ENCODE measurements at regions not wholly inside any gene's neighbourhood (a gene's known extent, or its start where the extent isn't known, plus 50 kb on each side); places are given as distances from the start of the nearest gene placed in this dataset.

DNA sequence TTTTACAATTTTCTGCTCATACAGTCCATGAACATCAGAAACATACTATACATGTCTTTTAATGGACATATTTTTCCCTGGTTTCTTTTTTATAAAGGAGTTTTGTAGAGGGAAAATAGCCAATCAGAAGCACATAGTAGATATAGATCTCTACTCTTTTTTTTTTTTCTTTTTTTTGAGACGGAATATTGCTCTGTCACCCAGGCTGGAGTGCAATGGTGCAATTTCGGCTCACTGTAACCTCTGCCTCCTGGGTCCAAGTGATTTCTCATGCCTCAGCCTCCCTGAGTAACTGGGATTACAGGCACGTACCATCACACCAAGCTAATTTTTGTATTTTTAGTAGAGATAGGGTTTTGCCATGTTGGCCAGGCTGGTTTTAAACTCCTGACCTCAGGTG is 83.2 kb upstream of the MGAT5 start:
- no peaks in the 10 kb centered on the region for H3K9me3 ChIP-seq (replicated peaks in 1 of 2; ENCODE audit: control insufficient read depth in 2 of 2, insufficient read depth in 1 of 2, low read depth in 1 of 2, low read length in 2 of 2)
- no peak overlapping the region for H3K14ac ChIP-seq (ENCODE audit: low read length)

DNA sequence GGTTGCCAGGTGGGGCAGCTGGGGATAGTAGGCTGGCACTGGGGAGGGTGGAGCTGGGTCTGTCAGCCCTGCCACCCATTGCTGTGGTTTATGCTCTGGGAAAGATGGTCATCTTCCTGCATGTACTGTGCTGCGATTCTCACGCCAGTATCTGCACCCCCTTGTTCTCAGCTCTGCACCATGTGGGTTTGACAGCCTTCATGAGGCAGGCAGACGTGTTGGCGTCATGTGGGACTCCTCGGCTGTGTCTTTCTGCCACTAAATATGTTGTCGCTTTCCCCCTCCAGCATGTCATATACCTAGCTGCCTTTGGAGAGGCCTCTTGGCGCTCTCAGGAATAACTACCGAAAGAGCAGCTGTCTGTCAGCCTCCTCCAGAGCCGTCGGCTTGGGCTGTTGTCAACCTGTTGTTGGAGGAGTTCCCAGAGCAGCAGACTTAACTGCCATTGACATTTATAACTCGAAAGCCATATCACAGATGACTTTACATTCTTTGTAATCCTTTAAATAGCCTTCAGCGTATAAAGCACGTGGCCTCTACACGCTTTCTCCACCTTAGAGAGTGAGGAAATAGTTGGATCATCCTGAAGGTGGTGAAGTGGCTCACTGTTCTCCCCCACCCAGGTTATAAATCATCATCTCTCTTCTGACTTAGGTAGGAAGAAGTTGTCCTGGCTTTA is 80.4 kb upstream of the MGAT5 start:
- no CpG with 5 or more reads among the region's 14 CpGs for WGBS, 2 donors (ENCODE audit: extremely low coverage in 2 of 2, insufficient read length in 2 of 2, insufficient replicate concordance in 1 of 2)
- peak overlapping the region; percentile 65 for H3K18ac ChIP-seq (ENCODE audit: low read length)
- H2BK12ac ChIP-seq (ENCODE audit: low read length), result no peak overlapping the region
- DNase-seq (ENCODE audit: low spot score), result no peak
- no peak overlapping the region for H2BK15ac ChIP-seq (ENCODE audit: low read length)
- H3K4me1 ChIP-seq (ENCODE audit: control insufficient read depth in 2 of 2, insufficient read depth in 1 of 2, low read depth in 1 of 2, low read length in 2 of 2), result peaks cover 0 to 8% of the 10 kb centered on the region in 2 donors
- H3K4me2 ChIP-seq (ENCODE audit: insufficient read depth, low read length, poor library complexity, severe bottlenecking), result no peak overlapping the region
- peaks cover 5% of the 10 kb centered on the region for H3K79me1 ChIP-seq (ENCODE audit: low read depth, low read length)
- H4K8ac ChIP-seq (ENCODE audit: low read depth, low read length), result no peak overlapping the region
- no peaks in the 10 kb centered on the region for H3K36me3 ChIP-seq (replicated peaks in 1 of 2; ENCODE audit: control insufficient read depth in 2 of 2, insufficient read depth in 2 of 2, low read length in 2 of 2)
- no peak overlapping the region for H2AFZ ChIP-seq (ENCODE audit: low read length)
- H3K4ac ChIP-seq (ENCODE audit: low read length), result no peak overlapping the region
- H2BK120ac ChIP-seq (ENCODE audit: low read depth, low read length), result no peak overlapping the region
- H3K9me3 ChIP-seq (replicated peaks in 1 of 2; ENCODE audit: control insufficient read depth in 2 of 2, insufficient read depth in 1 of 2, low read depth in 1 of 2, low read length in 2 of 2), result no peaks in the 10 kb centered on the region
- H2BK5ac ChIP-seq (ENCODE audit: low read length), result no peak overlapping the region
- H3K14ac ChIP-seq (ENCODE audit: low read length), result no peak overlapping the region
- H3K4me3 ChIP-seq (ENCODE audit: low read length in 2 of 2), result peak overlapping the region in 1 of 2 donors; percentile 7
- H4K91ac ChIP-seq (ENCODE audit: low read depth, low read length, poor library complexity), result no peak overlapping the region
- no peak overlapping the region for H3K9ac ChIP-seq (ENCODE audit: low read depth, low read length, poor library complexity)
- no peak overlapping the region for H2AK5ac ChIP-seq (ENCODE audit: low read depth, low read length)
- H3K27ac ChIP-seq (replicated peaks; ENCODE audit: low read length), result no peak overlapping the region
- no peaks in the 10 kb centered on the region for H3K27me3 ChIP-seq (ENCODE audit: control insufficient read depth in 3 of 3, insufficient read depth in 3 of 3, low read depth in 1 of 3, low read length in 3 of 3)
- H3K23ac ChIP-seq (ENCODE audit: low read depth, low read length, poor library complexity), result no peak overlapping the region

More for the DNA sequence above, 83.2 kb upstream of the MGAT5 start:
- Histone ChIP-seq H4K91ac (ENCODE audit: low read depth, low read length, poor library complexity) (no peak overlapping the region), H3K4me1 (ENCODE audit: control insufficient read depth in 2 of 2, insufficient read depth in 1 of 2, low read depth in 1 of 2, low read length in 2 of 2) (no peaks in the 10 kb centered on the region), H2BK5ac (ENCODE audit: low read length) (no peak overlapping the region), H3K4me3 (ENCODE audit: low read length in 2 of 2) (no peak overlapping the region), H2AK5ac (ENCODE audit: low read depth, low read length) (no peak overlapping the region), H4K8ac (ENCODE audit: low read depth, low read length) (no peak overlapping the region), H3K4ac (ENCODE audit: low read length) (no peak overlapping the region), H3K18ac (ENCODE audit: low read length) (no peak overlapping the region), H3K4me2 (ENCODE audit: insufficient read depth, low read length, poor library complexity, severe bottlenecking) (no peak overlapping the region), H3K36me3 (replicated peaks in 1 of 2; ENCODE audit: control insufficient read depth in 2 of 2, insufficient read depth in 2 of 2, low read length in 2 of 2) (no peaks in the 10 kb centered on the region), H3K23ac (ENCODE audit: low read depth, low read length, poor library complexity) (no peak overlapping the region), H2BK120ac (ENCODE audit: low read depth, low read length) (no peak overlapping the region), H3K27ac (replicated peaks; ENCODE audit: low read length) (no peak overlapping the region), H2BK15ac (ENCODE audit: low read length) (no peak overlapping the region), H3K9ac (ENCODE audit: low read depth, low read length, poor library complexity) (no peak overlapping the region), H3K79me1 (ENCODE audit: low read depth, low read length) (peaks cover 2% of the 10 kb centered on the region), H3K27me3 (ENCODE audit: control insufficient read depth in 3 of 3, insufficient read depth in 3 of 3, low read depth in 1 of 3, low read length in 3 of 3) (no peaks in the 10 kb centered on the region), H2BK12ac (ENCODE audit: low read length) (no peak overlapping the region), H2AFZ (ENCODE audit: low read length) (no peak overlapping the region)
- WGBS, 2 donors (ENCODE audit: extremely low coverage in 2 of 2, insufficient read length in 2 of 2, insufficient replicate concordance in 1 of 2), result no CpG with 5 or more reads among the region's 3 CpGs
- DNase-seq (ENCODE audit: low spot score), result no peak

DNA sequence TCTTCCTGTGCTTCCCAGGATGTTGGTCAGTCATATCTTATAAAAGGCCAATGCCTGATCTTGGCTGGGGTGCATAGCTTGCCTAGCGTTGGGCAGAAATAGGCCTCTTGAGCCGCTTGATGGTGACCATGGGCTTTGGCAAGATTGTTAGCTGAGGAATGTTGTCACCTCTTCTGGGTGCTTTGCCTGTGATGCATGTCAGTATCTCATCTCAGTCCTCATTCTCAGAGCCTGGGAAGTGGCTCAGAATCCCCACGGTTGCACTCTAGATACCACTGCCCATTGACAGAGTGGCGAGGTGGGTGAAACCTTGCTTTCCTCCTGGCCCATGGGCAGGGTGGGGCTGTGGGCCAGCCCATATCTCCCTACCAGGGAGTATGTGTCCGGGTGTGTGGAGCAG is 79.2 kb upstream of the MGAT5 start:
- H2AFZ ChIP-seq (ENCODE audit: low read length), result no peak overlapping the region
- H3K4ac ChIP-seq (ENCODE audit: low read length), result no peak overlapping the region
- no peak for DNase-seq (ENCODE audit: low spot score)
- H3K4me2 ChIP-seq (ENCODE audit: insufficient read depth, low read length, poor library complexity, severe bottlenecking), result no peak overlapping the region
- no peak overlapping the region for H3K14ac ChIP-seq (ENCODE audit: low read length)
- H3K79me1 ChIP-seq (ENCODE audit: low read depth, low read length), result peaks cover 5% of the 10 kb centered on the region
- no peak overlapping the region for H3K4me3 ChIP-seq (ENCODE audit: low read length in 2 of 2)
- no peaks in the 10 kb centered on the region for H3K36me3 ChIP-seq (replicated peaks in 1 of 2; ENCODE audit: control insufficient read depth in 2 of 2, insufficient read depth in 2 of 2, low read length in 2 of 2)
- H2BK120ac ChIP-seq (ENCODE audit: low read depth, low read length), result no peak overlapping the region
- peaks cover 0 to 3% of the 10 kb centered on the region in 2 donors for H3K9me3 ChIP-seq (replicated peaks in 1 of 2; ENCODE audit: control insufficient read depth in 2 of 2, insufficient read depth in 1 of 2, low read depth in 1 of 2, low read length in 2 of 2)
- no peak overlapping the region for H3K27ac ChIP-seq (replicated peaks; ENCODE audit: low read length)
- H3K9ac ChIP-seq (ENCODE audit: low read depth, low read length, poor library complexity), result no peak overlapping the region
- H3K23ac ChIP-seq (ENCODE audit: low read depth, low read length, poor library complexity), result no peak overlapping the region
- no peak overlapping the region for H2BK12ac ChIP-seq (ENCODE audit: low read length)
- H2BK5ac ChIP-seq (ENCODE audit: low read length), result no peak overlapping the region
- no peak overlapping the region for H4K8ac ChIP-seq (ENCODE audit: low read depth, low read length)
- no peak overlapping the region for H2BK15ac ChIP-seq (ENCODE audit: low read length)
- H3K27me3 ChIP-seq (ENCODE audit: control insufficient read depth in 3 of 3, insufficient read depth in 3 of 3, low read depth in 1 of 3, low read length in 3 of 3), result no peaks in the 10 kb centered on the region
- no peak overlapping the region for H3K18ac ChIP-seq (ENCODE audit: low read length)
- H3K4me1 ChIP-seq (ENCODE audit: control insufficient read depth in 2 of 2, insufficient read depth in 1 of 2, low read depth in 1 of 2, low read length in 2 of 2), result peaks cover 0 to 8% of the 10 kb centered on the region in 2 donors
- H4K91ac ChIP-seq (ENCODE audit: low read depth, low read length, poor library complexity), result no peak overlapping the region
- no CpG with 5 or more reads among the region's 5 CpGs for WGBS, 2 donors (ENCODE audit: extremely low coverage in 2 of 2, insufficient read length in 2 of 2, insufficient replicate concordance in 1 of 2)
- H2AK5ac ChIP-seq (ENCODE audit: low read depth, low read length), result no peak overlapping the region

DNA sequence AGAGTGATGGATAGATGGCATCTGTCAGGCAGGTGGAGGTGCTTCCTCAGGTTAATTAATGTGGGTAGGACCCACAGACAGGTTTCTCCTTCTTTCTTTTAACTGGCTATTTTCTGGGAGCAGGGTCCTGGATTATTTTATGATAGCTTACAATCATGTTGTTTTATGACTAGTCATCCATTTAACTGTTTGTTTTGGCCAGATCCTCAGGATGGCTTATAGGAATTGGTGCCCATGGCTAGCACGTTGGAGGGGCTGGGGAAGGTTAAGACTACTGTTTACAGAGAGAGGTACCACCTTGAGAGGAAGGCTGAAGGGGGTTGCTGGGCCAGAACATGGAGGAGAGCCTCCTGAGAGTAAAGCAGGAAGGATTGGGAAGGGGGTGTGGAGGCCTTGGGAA is 78.0 kb upstream of the MGAT5 start:
- Histone ChIP-seq H2BK120ac (ENCODE audit: low read depth, low read length) (no peak overlapping the region), H3K4me2 (ENCODE audit: insufficient read depth, low read length, poor library complexity, severe bottlenecking) (no peak overlapping the region), H3K36me3 (replicated peaks in 1 of 2; ENCODE audit: control insufficient read depth in 2 of 2, insufficient read depth in 2 of 2, low read length in 2 of 2) (no peaks in the 10 kb centered on the region), H3K9ac (ENCODE audit: low read depth, low read length, poor library complexity) (no peak overlapping the region), H3K4me1 (ENCODE audit: control insufficient read depth in 2 of 2, insufficient read depth in 1 of 2, low read depth in 1 of 2, low read length in 2 of 2) (peaks cover 0 to 8% of the 10 kb centered on the region in 2 donors), H4K8ac (ENCODE audit: low read depth, low read length) (no peak overlapping the region), H3K27ac (replicated peaks; ENCODE audit: low read length) (no peak overlapping the region), H2BK15ac (ENCODE audit: low read length) (no peak overlapping the region), H3K23ac (ENCODE audit: low read depth, low read length, poor library complexity) (no peak overlapping the region), H2AK5ac (ENCODE audit: low read depth, low read length) (no peak overlapping the region), H3K27me3 (ENCODE audit: control insufficient read depth in 3 of 3, insufficient read depth in 3 of 3, low read depth in 1 of 3, low read length in 3 of 3) (no peaks in the 10 kb centered on the region), H2BK12ac (ENCODE audit: low read length) (no peak overlapping the region), H3K9me3 (replicated peaks in 1 of 2; ENCODE audit: control insufficient read depth in 2 of 2, insufficient read depth in 1 of 2, low read depth in 1 of 2, low read length in 2 of 2) (peaks cover 0 to 3% of the 10 kb centered on the region in 2 donors), H3K79me1 (ENCODE audit: low read depth, low read length) (peaks cover 5% of the 10 kb centered on the region), H2BK5ac (ENCODE audit: low read length) (no peak overlapping the region), H3K4me3 (ENCODE audit: low read length in 2 of 2) (no peak overlapping the region), H3K18ac (ENCODE audit: low read length) (no peak overlapping the region), H3K14ac (ENCODE audit: low read length) (no peak overlapping the region), H2AFZ (ENCODE audit: low read length) (no peak overlapping the region), H4K91ac (ENCODE audit: low read depth, low read length, poor library complexity) (no peak overlapping the region), H3K4ac (ENCODE audit: low read length) (no peak overlapping the region)
- WGBS, 2 donors (ENCODE audit: extremely low coverage in 2 of 2, insufficient read length in 2 of 2, insufficient replicate concordance in 1 of 2), result no CpG with 5 or more reads among the region's 1 CpG
- DNase-seq (ENCODE audit: low spot score), result no peak

Measured in neuronal stem cell (in vitro differentiated cells).